OCI-LY7 (cell line): ENCODE measurements at regions not wholly inside any gene's neighbourhood (a gene's known extent, or its start where the extent isn't known, plus 50 kb on each side); places are given as distances from the start of the nearest gene placed in this dataset.

Experiments used
- BruUV-seq: library from RNA; stranded (reverse); fragments of 400-500 nt; replicated peaks from 2 replicates; lab custom pipeline; 2021; lab: Mats Ljungman, UMichigan
- CTCF ChIA-PET: fragments of 300-600 bp; sonication (Branson Sonifier 250); formaldehyde crosslinking; loops from one replicate; lab custom pipeline; 2022; ENCODE audit warnings: antibody characterized with exemption; ENCODE audit not compliant: unreplicated experiment; lab: Charles Lee
- POLR2A ChIA-PET: fragments of 300-600 bp; sonication (Branson Sonifier 250); formaldehyde crosslinking; loops from one replicate; lab custom pipeline; 2022; ENCODE audit warnings: antibody characterized with exemption; lab: Charles Lee
- DNase-seq: peaks from one replicate; pipeline ENCODE4 v3.0.0-alpha.2; 2015; ENCODE audit warnings: low spot score
- H2AFZ ChIP-seq: fragments of 200-600 bp; sonication (generic), shearing (Covaris generic); 2 replicates; pipeline ENCODE4 v1.6.1; 2014; ENCODE audit warnings: mild to moderate bottlenecking, antibody characterized with exemption, low read length, moderate library complexity
- H3K27ac ChIP-seq: fragments of 200-600 bp; sonication (generic); 2 replicates; pipeline ENCODE4 v1.5.1; 2014; ENCODE audit warnings: mixed run types, low read depth, mild to moderate bottlenecking, moderate library complexity, low read length, inconsistent platforms; ENCODE audit not compliant: poor library complexity, severe bottlenecking
- H3K36me3 ChIP-seq: fragments of 200-600 bp; sonication (generic); 2 replicates; pipeline ENCODE4 v1.6.1; 2014; ENCODE audit warnings: mild to moderate bottlenecking, antibody characterized with exemption, low read length, moderate library complexity, mixed read lengths; ENCODE audit not compliant: insufficient read depth
- H3K4me1 ChIP-seq: fragments of 200-600 bp; sonication (generic); 2 replicates; pipeline ENCODE4 v1.5.1; 2014; ENCODE audit warnings: mild to moderate bottlenecking, low read length; ENCODE audit not compliant: insufficient read depth, poor library complexity, severe bottlenecking
- H3K4me2 ChIP-seq: fragments of 200-600 bp; sonication (generic); 2 replicates; pipeline ENCODE4 v1.6.1; 2014; ENCODE audit warnings: mild to moderate bottlenecking, low read length
- H3K4me3 ChIP-seq: fragments of 200-600 bp; sonication (generic); 2 replicates; pipeline ENCODE4 v1.5.1; 2014; ENCODE audit warnings: mild to moderate bottlenecking, low read depth, low read length; ENCODE audit not compliant: poor library complexity, severe bottlenecking
- H3K79me2 ChIP-seq: fragments of 200-600 bp; sonication (generic); 2 replicates; pipeline ENCODE4 v1.6.1; 2016; ENCODE audit warnings: low read depth, mild to moderate bottlenecking, low read length, moderate library complexity, mixed read lengths; ENCODE audit not compliant: insufficient read depth
- H3K9me2 ChIP-seq: fragments of 200-600 bp; sonication (generic); 2 replicates; pipeline ENCODE4 v1.6.1; 2016; ENCODE audit warnings: mild to moderate bottlenecking, low read length, mixed read lengths; ENCODE audit not compliant: insufficient read depth
- H3K9me3 ChIP-seq: fragments of 200-600 bp; sonication (generic); 2 replicates; pipeline ENCODE4 v1.6.1; 2014; ENCODE audit warnings: mild to moderate bottlenecking, mixed run types, low read length, mixed read lengths
- H4K20me1 ChIP-seq: fragments of 200-600 bp; sonication (generic); 2 replicates; pipeline ENCODE4 v1.6.1; 2014; ENCODE audit warnings: mild to moderate bottlenecking, antibody characterized with exemption, low read length, moderate library complexity, mixed read lengths; ENCODE audit not compliant: insufficient read depth
- CTCF ChIP-seq: fragments of 200-600 bp; sonication (generic); conservative IDR thresholded peaks from 2 replicates; pipeline ENCODE4 v1.5.1; 2014; ENCODE audit warnings: mild to moderate bottlenecking, antibody characterized with exemption, low read length, moderate library complexity, mixed read lengths
- EZH2phosphoT487 ChIP-seq: fragments of 200-600 bp; sonication (generic); IDR thresholded peaks from 2 replicates; pipeline ENCODE4 v1.6.1; 2018; ENCODE audit warnings: low read depth, borderline replicate concordance, mild to moderate bottlenecking, mixed run types, antibody characterized with exemption, low read length, moderate library complexity, mixed read lengths
- intact Hi-C: fragments of 100-400 bp; cut with micrococcal nuclease; formaldehyde crosslinking; loops from one replicate; pipeline ENCODE4 v1.10.0; 2022; ENCODE audit not compliant: unreplicated experiment

DNA sequence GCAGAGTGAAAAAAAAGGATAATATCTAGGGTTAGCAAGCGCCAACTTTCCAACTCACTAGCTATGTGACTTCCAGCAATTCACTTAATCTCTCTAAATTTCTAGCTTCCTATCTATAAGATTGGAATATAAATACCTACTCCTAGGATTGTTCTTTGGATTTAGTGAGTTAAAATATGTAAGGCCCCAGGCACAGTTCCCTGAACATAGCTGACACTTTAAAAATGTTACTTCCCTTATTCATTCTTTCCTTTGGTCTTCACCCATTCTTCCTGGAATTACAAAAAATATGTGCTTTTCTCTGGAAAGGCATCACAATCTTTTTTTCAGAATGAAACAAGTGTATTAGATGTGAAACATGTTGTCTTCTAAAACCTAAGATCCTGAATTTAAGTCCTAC lies 365.7 kb downstream of the RBM43 start:
- no peak for DNase-seq
- H2AFZ ChIP-seq: no peak overlapping the region
- H3K9me3 ChIP-seq: no peaks in the 10 kb centered on the region
- TF ChIP-seq CTCF: no peak
- no peak for TF ChIP-seq EZH2phosphoT487
- no peaks in the 10 kb centered on the region for H3K36me3 ChIP-seq
- no TSS peak for BruUV-seq
- H4K20me1 ChIP-seq: no peaks in the 10 kb centered on the region
- no peaks in the 10 kb centered on the region for H3K9me2 ChIP-seq
- intact Hi-C loops: no loop called here
- no peak overlapping the region for H3K4me2 ChIP-seq
- H3K4me3 ChIP-seq: no peak overlapping the region
- H3K27ac ChIP-seq: no peak overlapping the region
- no peaks in the 10 kb centered on the region for H3K4me1 ChIP-seq
- ChIA-PET POLR2A (no interaction called here), CTCF (no interaction called here)
- H3K79me2 ChIP-seq: no peaks in the 10 kb centered on the region

GRCh38 chr2:150889141-150889540 lies 372.5 kb downstream of the RBM43 start:
- Histone ChIP-seq H3K9me2 (no peaks in the 10 kb centered on the region), H4K20me1 (no peaks in the 10 kb centered on the region), H3K27ac (no peak overlapping the region), H3K79me2 (no peaks in the 10 kb centered on the region), H2AFZ (no peak overlapping the region), H3K4me2 (no peak overlapping the region), H3K4me1 (no peaks in the 10 kb centered on the region), H3K4me3 (no peak overlapping the region), H3K36me3 (no peaks in the 10 kb centered on the region), H3K9me3 (no peaks in the 10 kb centered on the region)
- no TSS peak for BruUV-seq
- POLR2A ChIA-PET: no interaction called here
- TF ChIP-seq CTCF: no peak
- no peak for TF ChIP-seq EZH2phosphoT487
- DNase-seq: no peak
- CTCF ChIA-PET: no interaction called here
- intact Hi-C loops: no loop called here

DNA sequence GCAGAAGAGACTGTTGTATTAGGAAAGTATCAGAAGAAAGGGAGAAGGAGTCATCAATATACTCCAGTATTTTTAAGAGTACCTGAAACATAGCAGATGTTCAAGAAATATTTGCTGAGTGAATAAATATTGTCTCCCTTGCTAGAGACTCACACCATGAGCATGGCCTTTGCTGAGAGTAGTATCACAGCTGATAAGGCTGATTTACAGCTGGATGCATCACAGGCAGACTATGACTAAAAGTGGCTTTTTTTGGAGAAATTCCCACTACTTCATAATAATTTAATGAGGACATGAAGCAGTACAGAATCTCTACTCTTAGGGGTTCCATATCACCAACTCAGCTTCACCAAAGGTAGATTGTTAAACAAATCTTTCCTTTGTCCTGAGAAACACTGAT lies 373.3 kb downstream of the RBM43 start:
- Histone ChIP-seq H3K4me2 (no peak overlapping the region), H3K36me3 (no peaks in the 10 kb centered on the region), H2AFZ (no peak overlapping the region), H3K79me2 (no peaks in the 10 kb centered on the region), H4K20me1 (no peaks in the 10 kb centered on the region), H3K4me1 (no peaks in the 10 kb centered on the region), H3K9me2 (no peaks in the 10 kb centered on the region), H3K27ac (no peak overlapping the region), H3K4me3 (no peak overlapping the region), H3K9me3 (no peaks in the 10 kb centered on the region)
- CTCF ChIA-PET: no interaction called here
- POLR2A ChIA-PET: interaction anchor here (0.8 kb wide), 1 partner anchor 489 kb away, joined by 4 read pairs; no protein-coding TSS in a partner anchor
- TF ChIP-seq EZH2phosphoT487 (no peak), CTCF (no peak)
- DNase-seq: no peak
- intact Hi-C loops: no loop called here
- no TSS peak for BruUV-seq
